SK-N-SH (cell line): ENCODE measurements at regions not wholly inside any gene's neighbourhood (a gene's known extent, or its start where the extent isn't known, plus 50 kb on each side); places are given as distances from the start of the nearest gene placed in this dataset.

ENCODE experiments used
- CTCF ChIA-PET: fragments of 300-600, 350-600 bp; formaldehyde crosslinking; extraction: SDS; loops from one replicate; lab custom pipeline; 2021; lab: Yijun Ruan, JAX
- POLR2A ChIA-PET: fragments of 350-600 bp; sonication (Branson Sonifier 250); formaldehyde crosslinking; extraction: SDS; loops from one replicate; lab custom pipeline; 2020; ENCODE audit warnings: antibody characterized with exemption, inconsistent platforms; lab: Yijun Ruan, JAX
- DNase-seq: peaks from one replicate; pipeline ENCODE4 v3.0.0; 2012
- H2AFZ ChIP-seq: fragments of 200-600 bp; sonication (generic); 2 replicates; pipeline ENCODE4 v1.8.1; 2016; ENCODE audit warnings: antibody characterized with exemption, mild to moderate bottlenecking, low read depth
- H3F3A ChIP-seq: fragments of 200-600 bp; sonication (generic); replicated peaks from 2 replicates; pipeline ENCODE3; 2016; ENCODE audit warnings: antibody characterized with exemption, mild to moderate bottlenecking; ENCODE audit not compliant: insufficient read depth
- H3K27ac ChIP-seq, 2 experiments: fragments of 200-500 bp in 1 of 2; fragments of 200-600 bp in 1 of 2; sonication (Bioruptor generic) in 1 of 2; sonication (generic), shearing (Covaris generic) in 1 of 2; 2 replicates each; pipeline versions ENCODE4 v1.5.1 to v1.6.1; 2014 to 2016; ENCODE audit warnings: low read depth in 2 of 2, inconsistent platforms in 1 of 2, low read length in 1 of 2, mild to moderate bottlenecking in 1 of 2, mixed read lengths in 1 of 2
- H3K27me3 ChIP-seq: fragments of 200-600 bp; sonication (generic), shearing (Covaris generic); 2 replicates; pipeline ENCODE4 v1.6.1; 2016; ENCODE audit warnings: mixed run types; ENCODE audit not compliant: insufficient read depth
- H3K36me3 ChIP-seq, 2 experiments: fragments of 200-500 bp in 1 of 2; fragments of 200-600 bp in 1 of 2; sonication (Bioruptor generic) in 1 of 2; sonication (generic) in 1 of 2; replicated peaks in 1 of 2; 2 replicates each; pipeline versions ENCODE3 to v1.5.1; 2014 to 2016; ENCODE audit warnings: low read length in 1 of 2, mild to moderate bottlenecking in 1 of 2; ENCODE audit not compliant: insufficient read depth in 2 of 2, control insufficient read depth in 1 of 2
- H3K4me1 ChIP-seq, 2 experiments: fragments of 200-500 bp in 1 of 2; fragments of 200-600 bp in 1 of 2; sonication (Bioruptor generic) in 1 of 2; sonication (generic), shearing (Covaris generic) in 1 of 2; 2 replicates each; pipeline versions ENCODE4 v1.5.1 to v1.6.1; 2014 to 2016; ENCODE audit warnings: low read depth in 1 of 2, low read length in 1 of 2, mixed run types in 1 of 2; ENCODE audit not compliant: insufficient read depth in 2 of 2, control insufficient read depth in 1 of 2
- H3K4me2 ChIP-seq: fragments of 200-600 bp; sonication (generic), shearing (Covaris generic); 2 replicates; pipeline ENCODE4 v1.6.1; 2017; ENCODE audit warnings: mixed run types
- H3K4me3 ChIP-seq, 2 experiments: fragments of 200-500 bp in 1 of 2; fragments of 200-600 bp in 1 of 2; sonication (Bioruptor generic) in 1 of 2; sonication (generic), shearing (Covaris generic) in 1 of 2; 2 replicates each; pipeline versions ENCODE4 v1.5.1 to v1.8.1; 2014 to 2016; ENCODE audit warnings: low read depth in 2 of 2, inconsistent platforms in 1 of 2, low read length in 1 of 2, mild to moderate bottlenecking in 1 of 2, mixed read lengths in 1 of 2, moderate library complexity in 1 of 2
- H3K79me2 ChIP-seq: fragments of 200-600 bp; sonication (generic); 2 replicates; pipeline ENCODE4 v1.8.1; 2017; ENCODE audit warnings: mild to moderate bottlenecking; ENCODE audit not compliant: insufficient read depth
- H3K9ac ChIP-seq: fragments of 200-600 bp; sonication (generic); 2 replicates; pipeline ENCODE4 v1.6.1; 2017; ENCODE audit warnings: mixed run types
- H3K9me2 ChIP-seq: fragments of 200-600 bp; sonication (generic); 2 replicates; pipeline ENCODE4 v1.6.1; 2017; ENCODE audit warnings: mixed run types
- H3K9me3 ChIP-seq: fragments of 200-600 bp; sonication (generic); 2 replicates; pipeline ENCODE4 v1.6.1; 2017; ENCODE audit warnings: mixed run types, mild to moderate bottlenecking, moderate library complexity
- H4K20me1 ChIP-seq: fragments of 200-600 bp; sonication (generic); 2 replicates; pipeline ENCODE4 v1.6.1; 2017; ENCODE audit warnings: mild to moderate bottlenecking, mixed run types; ENCODE audit not compliant: insufficient read depth
- CTCF ChIP-seq: fragments of 200-600 bp; sonication (generic); IDR thresholded peaks from 2 replicates; pipeline ENCODE4 v1.6.1; 2017; ENCODE audit warnings: antibody characterized with exemption, mild to moderate bottlenecking, moderate library complexity
- ELF1 ChIP-seq: IDR thresholded peaks from 2 replicates; pipeline ENCODE4 v1.4.0; 2012
- FOXM1 ChIP-seq: IDR thresholded peaks from 2 replicates; pipeline ENCODE4 v1.4.0; 2012; ENCODE audit warnings: low read depth, mild to moderate bottlenecking
- GABPA ChIP-seq: IDR thresholded peaks from 2 replicates; pipeline ENCODE4 v1.4.0; 2012; ENCODE audit warnings: low read depth, mild to moderate bottlenecking
- JUND ChIP-seq: IDR thresholded peaks from 2 replicates; pipeline ENCODE4 v1.4.0; 2012
- MAX ChIP-seq: IDR thresholded peaks from 2 replicates; pipeline ENCODE4 v1.4.0; 2012; ENCODE audit warnings: low read depth
- MEF2A ChIP-seq: IDR thresholded peaks from 2 replicates; pipeline ENCODE4 v1.4.0; 2012; ENCODE audit warnings: low read depth, borderline replicate concordance
- MXI1 ChIP-seq: IDR thresholded peaks from 2 replicates; pipeline ENCODE4 v1.6.1; 2012; ENCODE audit warnings: mild to moderate bottlenecking, low read depth, low read length, improper control_type of control experiment
- RAD21 ChIP-seq: IDR thresholded peaks from 2 replicates; pipeline ENCODE4 v1.6.1; 2012; ENCODE audit warnings: mild to moderate bottlenecking, low read length
- RCOR1 ChIP-seq: fragments of 150-350 bp; IDR thresholded peaks from 2 replicates; pipeline ENCODE4 v1.6.1; 2017; ENCODE audit warnings: antibody characterized with exemption, low read length
- SMC3 ChIP-seq: IDR thresholded peaks from 2 replicates; pipeline ENCODE4 v1.6.1; 2012; ENCODE audit warnings: low read depth, low read length, improper control_type of control experiment
- TAF1 ChIP-seq: IDR thresholded peaks from 2 replicates; pipeline ENCODE4 v1.6.1; 2012; ENCODE audit warnings: low read depth, mild to moderate bottlenecking, low read length, moderate library complexity, borderline replicate concordance
- TEAD4 ChIP-seq: IDR thresholded peaks from 2 replicates; pipeline ENCODE4 v1.4.0; 2012; ENCODE audit warnings: mild to moderate bottlenecking, borderline replicate concordance; ENCODE audit not compliant: insufficient read depth
- USF1 ChIP-seq: IDR thresholded peaks from 2 replicates; pipeline ENCODE4 v1.4.0; 2012; ENCODE audit warnings: low read depth, borderline replicate concordance
- YY1 ChIP-seq: IDR thresholded peaks from 2 replicates; pipeline ENCODE4 v1.4.0; 2012; ENCODE audit warnings: low read depth, mild to moderate bottlenecking
- ZBTB33 ChIP-seq: IDR thresholded peaks from 2 replicates; pipeline ENCODE4 v1.4.0; 2012; ENCODE audit warnings: low read depth, borderline replicate concordance
- WGBS: methylation state at CpG from one replicate; pipeline ENCODE4 v1.1.6; 2017; ENCODE audit warnings: low lambda C conversion rate; 5-methylcytosine and 5-hydroxymethylcytosine counted together
- TF ChIP-seq, protein P1 (sequence below): IDR thresholded peaks from 2 replicates; pipeline ENCODE4; 2012
- TF ChIP-seq, protein P2 (sequence below): fragments of 150-350 bp; IDR thresholded peaks from 2 replicates; pipeline ENCODE4 v1.6.1; 2016; ENCODE audit warnings: mild to moderate bottlenecking, low read depth, low read length

- Histone ChIP-seq H3F3A (no peaks in the 10 kb centered on the region), H3K4me1 (no peaks in the 10 kb centered on the region), H3K9me2 (no peaks in the 10 kb centered on the region), H3K79me2 (no peaks in the 10 kb centered on the region), H3K9ac (no peak overlapping the region), H3K27me3 (no peaks in the 10 kb centered on the region), H3K36me3 (no peaks in the 10 kb centered on the region), H4K20me1 (no peaks in the 10 kb centered on the region), H2AFZ (no peak overlapping the region), H3K4me3 (no peak overlapping the region)
- WGBS: 34% methylated on average over 3 of the region's 3 CpGs
- CTCF ChIA-PET: no interaction called here
- POLR2A ChIA-PET: no interaction called here
- TF ChIP-seq ZBTB33 (no peak), MAX (no peak), RAD21 (no peak), MEF2A (no peak), JUND (no peak), USF1 (no peak), CTCF (no peak), FOXM1 (no peak)
- TF ChIP-seq, protein P1, sequence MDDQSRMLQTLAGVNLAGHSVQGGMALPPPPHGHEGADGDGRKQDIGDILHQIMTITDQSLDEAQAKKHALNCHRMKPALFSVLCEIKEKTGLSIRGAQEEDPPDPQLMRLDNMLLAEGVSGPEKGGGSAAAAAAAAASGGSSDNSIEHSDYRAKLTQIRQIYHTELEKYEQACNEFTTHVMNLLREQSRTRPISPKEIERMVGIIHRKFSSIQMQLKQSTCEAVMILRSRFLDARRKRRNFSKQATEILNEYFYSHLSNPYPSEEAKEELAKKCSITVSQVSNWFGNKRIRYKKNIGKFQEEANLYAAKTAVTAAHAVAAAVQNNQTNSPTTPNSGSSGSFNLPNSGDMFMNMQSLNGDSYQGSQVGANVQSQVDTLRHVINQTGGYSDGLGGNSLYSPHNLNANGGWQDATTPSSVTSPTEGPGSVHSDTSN: no peak
- TF ChIP-seq, all 33 proteins: peak for 0
- H3K27ac ChIP-seq: no peak overlapping the region
- DNase-seq: no peak
- no peak overlapping the region for H3K4me2 ChIP-seq
- no peaks in the 10 kb centered on the region for H3K9me3 ChIP-seq
Observed at GRCh38 chr14:83473416-83474235, 1940.0 kb upstream of the SEL1L start.

DNA sequence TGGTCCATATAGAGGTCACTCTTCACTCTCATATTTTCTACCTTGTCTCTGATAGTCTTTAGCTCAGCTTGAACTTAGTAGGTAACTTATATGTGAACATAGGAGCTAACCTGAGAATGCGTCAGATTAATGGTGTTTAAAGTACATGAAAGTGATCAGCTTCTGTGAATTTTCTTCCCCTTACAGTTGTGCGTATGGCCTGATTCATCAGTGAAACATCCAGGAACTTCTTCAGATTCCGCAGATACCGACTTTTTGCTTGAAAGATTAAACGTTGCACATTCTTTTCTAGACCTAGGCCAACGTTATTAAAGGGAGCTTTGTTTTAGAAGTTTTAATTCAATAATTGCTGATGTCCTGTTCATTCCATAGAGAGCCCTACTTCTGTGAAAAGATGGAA lies 1945.1 kb upstream of the SEL1L start:
- H3K4me2 ChIP-seq: no peak overlapping the region
- CTCF ChIA-PET: no interaction called here

More for the DNA sequence above, 1945.1 kb upstream of the SEL1L start:
- H2AFZ ChIP-seq: no peak overlapping the region
- no peaks in the 10 kb centered on the region for H3F3A ChIP-seq
- WGBS: 25% methylated on average over 6 of the region's 6 CpGs
- peaks cover 0 to 4% of the 10 kb centered on the region in 2 experiments; a peak in 2 of 4 replicates for H3K4me1 ChIP-seq
- no peak overlapping the region for H3K9ac ChIP-seq
- no peak for DNase-seq
- no peaks in the 10 kb centered on the region for H4K20me1 ChIP-seq
- H3K4me3 ChIP-seq: no peak overlapping the region
- TF ChIP-seq RCOR1: no peak
- no peak for TF ChIP-seq SMC3
- TF ChIP-seq USF1: no peak
- TF ChIP-seq, protein P2, sequence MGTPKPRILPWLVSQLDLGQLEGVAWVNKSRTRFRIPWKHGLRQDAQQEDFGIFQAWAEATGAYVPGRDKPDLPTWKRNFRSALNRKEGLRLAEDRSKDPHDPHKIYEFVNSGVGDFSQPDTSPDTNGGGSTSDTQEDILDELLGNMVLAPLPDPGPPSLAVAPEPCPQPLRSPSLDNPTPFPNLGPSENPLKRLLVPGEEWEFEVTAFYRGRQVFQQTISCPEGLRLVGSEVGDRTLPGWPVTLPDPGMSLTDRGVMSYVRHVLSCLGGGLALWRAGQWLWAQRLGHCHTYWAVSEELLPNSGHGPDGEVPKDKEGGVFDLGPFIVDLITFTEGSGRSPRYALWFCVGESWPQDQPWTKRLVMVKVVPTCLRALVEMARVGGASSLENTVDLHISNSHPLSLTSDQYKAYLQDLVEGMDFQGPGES: no peak
- TF ChIP-seq RAD21: no peak
- no peak for TF ChIP-seq MXI1
- TF ChIP-seq ELF1: no peak
- TF ChIP-seq YY1: no peak
- no peak for TF ChIP-seq TEAD4
- no peak for TF ChIP-seq TAF1
- TF ChIP-seq GABPA: no peak
- H3K27ac ChIP-seq: no peak overlapping the region
- H3K9me3 ChIP-seq: no peaks in the 10 kb centered on the region
- POLR2A ChIA-PET: no interaction called here
- no peaks in the 10 kb centered on the region for H3K27me3 ChIP-seq
- H3K36me3 ChIP-seq: no peaks in the 10 kb centered on the region
- H3K9me2 ChIP-seq: no peaks in the 10 kb centered on the region
- H3K79me2 ChIP-seq: no peaks in the 10 kb centered on the region
